ENCODE measurements at regions not wholly inside any gene's neighbourhood (a gene's known extent, or its start where the extent isn't known, plus 50 kb on each side); places are given as distances from the start of the nearest gene placed in this dataset.
"Not testable (repeated sequence)": the region's sequence is repeated elsewhere in the genome, so short reads cannot be mapped to it uniquely, and the experiment has no call there.

DNA sequence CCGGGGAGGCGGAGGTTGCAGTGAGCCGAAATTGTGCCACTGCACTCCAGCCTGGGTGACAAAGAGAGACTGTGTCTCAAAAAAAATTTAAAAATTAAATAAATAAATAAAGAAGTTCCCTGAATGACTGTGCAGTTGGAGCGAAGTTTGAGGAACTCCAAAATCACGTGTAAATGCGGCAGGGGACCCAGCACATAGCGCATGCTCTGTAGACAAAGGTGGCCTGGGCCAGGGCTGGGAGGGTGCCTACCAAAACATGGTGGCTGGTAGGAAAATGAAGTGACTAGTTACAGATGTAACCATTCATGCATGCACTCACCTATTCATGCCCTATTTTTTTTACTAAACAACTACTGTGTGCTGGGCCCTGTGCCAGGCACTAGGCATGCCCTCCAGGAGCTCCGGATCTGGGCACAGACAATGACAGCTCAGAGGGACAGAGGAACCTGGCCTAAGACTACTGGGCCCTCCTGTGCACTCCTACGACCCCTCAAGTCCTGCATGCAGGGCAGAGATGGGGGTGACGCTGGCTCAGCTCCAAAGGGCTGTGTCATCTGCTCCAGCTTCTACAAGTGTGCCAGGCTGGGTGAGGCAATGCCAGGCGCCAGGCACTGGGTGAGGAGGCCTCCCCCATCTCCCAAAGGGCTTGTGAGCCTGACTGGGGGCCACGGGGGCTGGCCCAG, 65.3 kb downstream of the RMI2 start:
- peak; percentile 28 for ATAC-seq
- Mint-ChIP-seq H3K27me3 (no peaks in the 10 kb centered on the region), H3K4me1 (peaks cover 10% of the 10 kb centered on the region), H3K4me3 (no peak overlapping the region), H3K27ac (no peak overlapping the region), H3K36me3 (ENCODE audit: low read depth) (no peaks in the 10 kb centered on the region)
- no peak for DNase-seq
- no peaks in the 10 kb centered on the region for H3K9me3 ChIP-seq (ENCODE audit: control insufficient read depth, low read length, poor library complexity, severe bottlenecking)

DNA sequence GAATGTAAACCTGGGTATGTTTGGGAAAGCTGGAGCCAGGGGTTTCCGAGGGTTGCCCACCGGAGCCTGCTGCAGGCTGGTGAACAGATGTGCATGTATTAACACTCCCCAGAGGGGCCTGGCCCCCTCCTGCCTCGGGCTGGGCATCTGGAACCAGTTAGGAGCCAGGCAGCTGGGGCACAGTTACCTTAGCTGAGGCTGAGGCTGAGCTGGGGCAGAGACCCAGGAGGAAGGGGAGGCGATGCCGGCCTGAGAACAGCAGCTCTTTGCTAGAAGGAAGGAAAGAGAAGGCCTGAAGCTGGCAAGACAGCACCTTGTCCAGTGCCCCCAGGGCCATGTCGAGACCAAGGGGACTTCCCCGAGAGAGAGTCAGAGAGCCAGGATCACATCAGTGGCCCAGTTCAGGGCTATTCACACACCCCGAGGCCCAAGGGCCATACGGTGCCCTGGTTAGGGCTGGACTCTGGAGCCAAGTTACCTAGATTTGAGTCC, 65.8 kb downstream of the RMI2 start:
- H3K27me3 Mint-ChIP-seq: no peaks in the 10 kb centered on the region
- DNase-seq (no peak), ATAC-seq (no peak)
- no peaks in the 10 kb centered on the region for H3K9me3 ChIP-seq (ENCODE audit: control insufficient read depth, low read length, poor library complexity, severe bottlenecking)
- H3K4me1 Mint-ChIP-seq: peaks cover 10% of the 10 kb centered on the region
- H3K36me3 Mint-ChIP-seq (ENCODE audit: low read depth): no peaks in the 10 kb centered on the region
- no peak overlapping the region for H3K4me3 Mint-ChIP-seq
- H3K27ac Mint-ChIP-seq: no peak overlapping the region

DNA sequence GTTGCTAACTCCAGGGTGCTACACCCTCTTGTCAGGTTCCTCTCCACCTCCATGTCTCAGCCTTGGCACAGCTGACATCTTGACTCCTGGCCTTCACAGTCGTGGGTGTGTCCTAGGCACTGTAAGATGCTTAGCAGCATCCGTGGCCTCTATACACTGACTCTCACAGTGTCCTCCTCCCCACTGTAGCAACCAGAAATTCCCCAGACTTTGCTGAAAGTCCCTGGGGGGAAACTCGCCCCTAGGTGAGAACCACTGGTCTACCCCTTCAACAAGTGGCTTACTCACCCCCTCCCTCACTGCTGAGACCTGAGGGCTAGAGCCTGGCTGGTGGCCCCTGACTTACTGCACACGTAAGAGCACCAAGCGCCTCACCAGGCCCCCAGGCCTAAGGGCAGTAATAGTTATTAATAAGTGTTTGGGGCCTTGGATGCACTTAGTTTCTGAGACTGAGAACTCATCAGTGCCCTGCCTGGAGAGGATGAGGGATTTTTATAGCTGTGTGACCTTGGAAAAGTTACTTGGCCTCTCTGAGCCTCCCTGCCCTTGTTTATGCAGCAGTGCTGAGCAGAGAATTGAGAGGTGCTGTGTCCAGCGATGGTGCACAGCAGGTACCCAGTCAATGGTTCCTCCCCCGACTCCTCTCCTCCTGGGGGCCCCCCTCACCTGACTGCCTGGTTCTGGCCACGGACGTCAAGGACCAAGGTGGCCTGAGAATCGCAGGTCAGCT, 67.1 kb downstream of the RMI2 start:
- peak overlapping the region; percentile 37 for H3K27ac Mint-ChIP-seq
- no peak overlapping the region for H3K4me3 Mint-ChIP-seq
- peaks cover 9% of the 10 kb centered on the region for H3K4me1 Mint-ChIP-seq
- H3K9me3 ChIP-seq (ENCODE audit: control insufficient read depth, low read length, poor library complexity, severe bottlenecking): no peaks in the 10 kb centered on the region
- H3K27me3 Mint-ChIP-seq: no peaks in the 10 kb centered on the region
- ATAC-seq (no peak), DNase-seq (no peak)
- H3K36me3 Mint-ChIP-seq (ENCODE audit: low read depth): no peaks in the 10 kb centered on the region

DNA sequence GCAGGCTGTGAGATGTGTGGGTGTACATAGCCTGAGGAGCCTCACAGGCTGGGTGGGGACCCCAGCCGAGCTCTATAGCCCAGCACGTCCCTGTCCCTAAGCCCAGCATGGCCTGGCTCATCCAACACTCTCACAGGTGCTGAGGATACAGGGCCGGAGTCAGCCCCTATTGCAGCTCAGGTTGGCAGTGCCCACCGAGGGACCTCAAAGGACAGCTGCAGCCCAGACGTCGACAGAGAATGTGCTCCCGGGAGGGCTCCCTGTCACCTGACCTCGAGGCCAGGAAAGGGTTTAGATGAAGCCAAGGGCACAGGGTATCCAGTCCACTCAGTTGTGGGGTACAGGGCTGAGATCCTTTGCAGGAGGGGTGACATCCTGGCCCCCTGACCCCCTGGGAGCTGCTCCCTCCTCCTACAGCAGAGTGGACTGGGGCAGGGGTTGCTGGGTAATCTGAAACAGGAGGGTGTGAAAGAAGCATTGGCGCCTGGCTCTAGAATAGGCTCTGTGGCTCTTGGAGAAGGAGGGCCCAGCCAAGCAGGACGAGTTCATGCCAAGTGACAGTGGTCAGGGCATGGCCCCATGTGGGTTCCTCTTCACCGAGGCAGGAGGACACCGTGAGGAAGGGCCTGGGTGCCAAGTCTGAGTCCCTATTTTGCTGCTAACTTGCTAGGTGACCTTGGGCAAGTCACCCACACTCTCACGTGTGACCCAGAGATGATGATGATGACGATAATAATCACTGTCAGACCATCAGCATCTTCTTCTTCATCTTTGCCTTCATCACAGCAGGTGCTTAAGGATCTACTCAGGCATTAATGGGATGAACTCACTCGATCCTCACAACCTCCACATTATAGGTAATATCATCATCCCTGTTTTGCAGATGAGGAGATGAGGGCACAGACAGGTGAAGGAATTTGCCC, 68.0 kb downstream of the RMI2 start:
- no peaks in the 10 kb centered on the region for H3K9me3 ChIP-seq (ENCODE audit: control insufficient read depth, low read length, poor library complexity, severe bottlenecking)
- H3K27ac Mint-ChIP-seq: no peak overlapping the region
- ATAC-seq (no peak), DNase-seq (no peak)
- H3K4me3 Mint-ChIP-seq: no peak overlapping the region
- peaks cover 6% of the 10 kb centered on the region for H3K4me1 Mint-ChIP-seq
- H3K27me3 Mint-ChIP-seq: no peaks in the 10 kb centered on the region
- H3K36me3 Mint-ChIP-seq (ENCODE audit: low read depth): no peaks in the 10 kb centered on the region

DNA sequence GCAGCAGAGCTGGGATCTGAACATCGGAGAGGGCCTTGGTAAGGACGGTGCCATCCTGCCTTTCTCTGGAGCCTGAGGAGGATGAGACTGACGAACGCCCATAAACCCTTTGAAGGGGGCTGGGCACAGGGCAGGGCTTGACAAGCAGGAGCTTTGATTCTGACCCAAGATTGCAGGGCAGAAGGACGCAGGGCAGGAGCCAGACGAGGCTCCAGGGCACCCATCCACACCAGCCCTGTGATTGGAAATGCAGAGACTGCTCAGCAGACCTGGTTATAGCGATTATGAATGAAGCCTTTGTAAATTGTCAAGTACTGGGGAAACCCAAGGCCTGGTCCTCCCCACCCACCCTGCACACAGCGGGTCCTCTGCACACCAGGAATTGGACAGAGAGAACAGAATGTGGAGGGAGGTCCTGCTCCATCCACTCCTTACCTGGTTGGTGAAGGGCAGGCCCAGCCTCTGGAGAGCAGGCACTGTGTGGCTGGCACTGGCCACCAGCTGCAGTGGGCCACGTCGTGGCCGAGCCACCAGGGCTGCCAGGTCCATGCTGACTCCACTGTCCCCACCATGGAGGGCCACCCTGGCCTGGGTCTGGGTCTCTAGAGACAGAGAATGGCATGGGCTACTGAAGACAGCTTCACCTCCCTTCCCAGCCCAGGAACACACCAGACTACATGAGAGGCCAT, 68.8 kb downstream of the RMI2 start:
- H3K36me3 Mint-ChIP-seq (ENCODE audit: low read depth): no peaks in the 10 kb centered on the region
- ATAC-seq (no peak), DNase-seq (no peak)
- no peaks in the 10 kb centered on the region for H3K27me3 Mint-ChIP-seq
- no peaks in the 10 kb centered on the region for H3K9me3 ChIP-seq (ENCODE audit: control insufficient read depth, low read length, poor library complexity, severe bottlenecking)
- H3K27ac Mint-ChIP-seq: no peak overlapping the region
- H3K4me3 Mint-ChIP-seq: no peak overlapping the region
- peaks cover 6% of the 10 kb centered on the region for H3K4me1 Mint-ChIP-seq

DNA sequence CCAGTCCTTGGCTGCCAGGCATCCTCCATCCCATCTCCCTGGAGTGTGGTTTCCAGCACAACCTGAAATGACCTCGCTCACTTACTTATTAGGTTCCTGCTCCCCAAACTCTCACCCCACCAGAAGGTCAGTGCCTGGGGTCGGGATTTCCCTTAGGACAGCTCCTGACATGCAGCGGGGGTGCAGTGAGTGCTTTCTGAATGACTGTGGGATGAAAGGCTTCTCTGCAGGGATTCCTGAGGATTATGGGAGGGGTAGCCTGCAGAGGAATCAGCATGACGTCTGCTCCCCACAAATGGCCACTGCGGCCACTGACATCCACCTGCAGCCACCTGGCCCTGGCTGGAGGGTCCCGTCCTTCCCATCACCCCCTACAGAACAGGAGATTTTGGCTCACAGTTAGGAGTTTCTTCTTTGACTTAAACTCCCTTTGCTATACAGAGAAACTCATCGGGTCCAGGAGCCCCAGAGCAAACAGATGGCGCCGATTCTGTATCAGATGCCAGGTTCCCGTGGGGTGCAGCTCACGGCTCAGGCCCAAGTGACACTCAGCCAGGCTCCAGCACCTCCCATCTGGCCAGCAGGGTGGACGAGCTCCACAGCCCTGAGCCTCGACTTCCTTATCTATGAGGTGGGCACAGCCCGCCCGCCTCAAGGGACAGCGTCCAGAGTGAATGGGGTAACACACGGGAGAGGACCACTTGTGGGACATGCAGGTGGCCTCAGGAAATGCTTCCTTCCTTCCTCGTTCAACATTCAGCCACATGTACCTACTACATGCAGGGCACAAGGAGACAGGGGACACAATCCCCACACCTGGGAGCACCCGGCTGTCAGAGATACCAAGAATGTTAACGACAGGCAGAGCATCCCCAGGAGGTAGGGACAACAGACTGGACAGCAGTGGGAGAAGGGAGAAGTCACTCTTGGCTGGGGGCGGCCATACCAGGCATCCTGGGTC, 69.8 kb downstream of the RMI2 start:
- no peak overlapping the region for H3K27ac Mint-ChIP-seq
- no peaks in the 10 kb centered on the region for H3K36me3 Mint-ChIP-seq (ENCODE audit: low read depth)
- peaks cover 6% of the 10 kb centered on the region for H3K4me1 Mint-ChIP-seq
- ATAC-seq (no peak), DNase-seq (no peak)
- no peak overlapping the region for H3K4me3 Mint-ChIP-seq
- H3K27me3 Mint-ChIP-seq: no peaks in the 10 kb centered on the region
- no peaks in the 10 kb centered on the region for H3K9me3 ChIP-seq (ENCODE audit: control insufficient read depth, low read length, poor library complexity, severe bottlenecking)

DNA sequence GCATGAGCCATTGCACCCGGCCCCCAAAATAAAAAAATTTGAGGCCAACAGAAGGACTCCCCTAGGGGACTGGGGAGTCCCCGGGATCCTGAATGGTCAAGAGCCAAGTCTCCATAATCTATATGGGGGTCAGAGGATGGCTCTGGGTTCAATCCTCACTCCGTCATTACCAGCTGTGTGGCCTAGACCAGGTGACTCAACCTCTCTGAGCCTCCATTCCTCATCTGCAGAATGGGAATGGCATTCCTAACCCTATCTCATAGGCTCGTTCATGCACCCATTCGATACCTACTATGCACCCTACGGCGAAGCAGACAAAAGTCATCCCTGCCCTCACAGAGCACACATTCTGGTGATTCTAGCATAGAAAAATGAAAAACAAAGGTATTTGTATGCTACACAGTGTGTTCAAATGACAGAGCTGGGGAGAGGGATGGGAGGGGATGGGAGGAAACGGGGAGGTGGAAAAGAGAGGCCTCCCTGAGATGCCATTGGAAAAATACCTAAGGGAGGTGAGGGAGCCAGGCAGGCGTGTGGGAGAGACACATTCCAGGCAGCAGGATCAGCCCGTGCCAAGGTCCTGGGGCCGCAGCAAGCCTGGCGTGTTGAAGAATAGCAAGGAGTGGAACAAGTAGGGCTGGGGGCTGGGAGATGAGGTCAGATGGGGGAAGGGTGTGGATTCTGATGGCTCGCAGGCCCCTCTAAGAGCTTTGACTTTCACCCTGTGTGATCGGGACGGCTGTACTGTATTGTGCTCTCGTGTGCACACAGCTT, 71.2 kb downstream of the RMI2 start:
- peaks cover 6% of the 10 kb centered on the region for H3K4me1 Mint-ChIP-seq
- no peaks in the 10 kb centered on the region for H3K27me3 Mint-ChIP-seq
- H3K36me3 Mint-ChIP-seq (ENCODE audit: low read depth): no peaks in the 10 kb centered on the region
- DNase-seq (no peak), ATAC-seq (no peak)
- H3K9me3 ChIP-seq (ENCODE audit: control insufficient read depth, low read length, poor library complexity, severe bottlenecking): no peaks in the 10 kb centered on the region
- no peak overlapping the region for H3K4me3 Mint-ChIP-seq
- H3K27ac Mint-ChIP-seq: no peak overlapping the region

DNA sequence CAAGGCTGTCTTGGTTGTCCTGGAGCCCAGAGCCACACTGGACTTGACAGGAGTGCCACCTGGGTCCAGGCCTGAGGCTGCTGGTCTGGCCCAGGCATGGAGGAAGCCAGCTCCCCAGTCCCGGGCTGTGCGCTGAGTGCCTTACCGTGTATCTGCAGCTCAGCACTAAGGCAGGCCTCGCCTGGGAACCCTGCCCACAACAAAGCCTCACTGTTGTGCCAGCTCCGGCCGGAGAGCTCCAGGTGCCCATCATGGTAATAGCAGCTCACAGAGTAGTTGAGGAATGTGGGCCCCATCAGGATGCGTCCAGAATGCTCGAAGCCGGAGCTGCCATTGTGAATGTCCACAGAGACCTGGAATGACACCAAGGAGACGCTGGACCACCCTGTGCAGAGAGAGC, 72.2 kb downstream of the RMI2 start:
- H3K9me3 ChIP-seq (ENCODE audit: control insufficient read depth, low read length, poor library complexity, severe bottlenecking): no peaks in the 10 kb centered on the region
- H3K27ac Mint-ChIP-seq: no peak overlapping the region
- ATAC-seq (no peak), DNase-seq (no peak)
- peaks cover 4% of the 10 kb centered on the region for H3K27me3 Mint-ChIP-seq
- H3K4me1 Mint-ChIP-seq: no peaks in the 10 kb centered on the region
- no peak overlapping the region for H3K4me3 Mint-ChIP-seq
- peaks cover 3% of the 10 kb centered on the region for H3K36me3 Mint-ChIP-seq (ENCODE audit: low read depth)

DNA sequence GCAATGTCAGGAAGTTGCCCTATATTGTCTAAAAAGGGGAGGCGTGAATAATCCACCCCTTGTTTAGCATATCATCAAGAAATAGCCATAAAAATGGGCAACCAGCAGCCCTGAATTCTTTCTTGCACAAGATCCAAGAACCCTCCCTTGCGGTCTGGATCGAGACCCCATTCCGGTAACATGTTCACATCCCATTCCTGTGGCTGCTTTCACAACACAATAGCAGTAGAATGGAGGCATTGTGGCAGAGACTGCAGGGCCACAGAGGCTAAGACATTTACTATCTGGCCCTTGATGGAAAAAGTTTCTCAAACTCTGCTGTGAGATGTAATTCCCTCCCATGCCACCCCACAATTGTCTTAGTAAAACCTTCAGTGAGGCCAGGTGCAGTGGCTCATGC, 73.2 kb downstream of the RMI2 start:
- H3K27me3 Mint-ChIP-seq: peaks cover 4% of the 10 kb centered on the region
- no peaks in the 10 kb centered on the region for H3K9me3 ChIP-seq (ENCODE audit: control insufficient read depth, low read length, poor library complexity, severe bottlenecking)
- H3K27ac Mint-ChIP-seq: no peak overlapping the region
- ATAC-seq (no peak), DNase-seq (no peak)
- H3K4me1 Mint-ChIP-seq: no peaks in the 10 kb centered on the region
- peaks cover 4% of the 10 kb centered on the region for H3K36me3 Mint-ChIP-seq (ENCODE audit: low read depth)
- H3K4me3 Mint-ChIP-seq: no peak overlapping the region

DNA sequence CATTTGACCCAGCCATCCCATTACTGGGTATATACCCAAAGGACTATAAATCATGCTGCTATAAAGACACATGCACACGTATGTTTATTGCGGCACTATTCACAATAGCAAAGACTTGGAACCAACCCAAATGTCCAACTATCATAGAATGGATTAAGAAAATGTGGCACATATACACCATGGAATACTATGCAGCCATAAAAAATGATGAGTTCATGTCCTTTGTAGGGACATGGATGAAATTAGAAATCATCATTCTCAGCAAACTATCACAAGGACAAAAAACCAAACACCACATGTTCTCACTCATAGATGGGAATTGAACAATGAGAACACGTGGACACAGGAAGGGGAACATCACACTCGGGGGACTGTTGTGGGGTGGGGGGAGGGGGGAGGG, 74.8 kb downstream of the RMI2 start:
- not testable (repeated sequence) for H3K4me3 Mint-ChIP-seq; H3K27ac Mint-ChIP-seq; H3K9me3 ChIP-seq (ENCODE audit: control insufficient read depth, low read length, poor library complexity, severe bottlenecking); H3K4me1 Mint-ChIP-seq; H3K27me3 Mint-ChIP-seq; H3K36me3 Mint-ChIP-seq (ENCODE audit: low read depth); ATAC-seq; DNase-seq

DNA sequence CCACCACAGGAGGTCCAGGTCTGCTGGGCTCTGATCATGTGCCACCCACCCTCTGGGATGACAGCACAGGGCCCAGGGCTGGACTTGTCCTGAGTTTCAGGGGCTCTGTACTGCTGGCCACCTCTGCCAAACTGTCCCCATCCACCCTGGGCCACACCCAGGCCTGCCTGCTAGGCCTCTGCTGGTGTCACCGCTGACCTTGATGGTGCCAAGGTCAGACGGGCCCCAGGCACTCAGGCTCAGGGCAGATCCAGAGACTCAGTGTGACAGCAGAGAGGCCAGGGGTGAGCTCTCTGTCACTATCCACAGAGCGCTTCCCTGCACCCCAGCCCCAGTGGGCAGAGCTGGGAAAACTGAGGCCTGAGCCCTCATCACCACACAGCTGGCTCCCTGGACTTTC, 75.6 kb downstream of the RMI2 start:
- H3K4me3 Mint-ChIP-seq: no peak overlapping the region
- H3K36me3 Mint-ChIP-seq (ENCODE audit: low read depth): peaks cover 4% of the 10 kb centered on the region
- H3K4me1 Mint-ChIP-seq: no peaks in the 10 kb centered on the region
- no peaks in the 10 kb centered on the region for H3K9me3 ChIP-seq (ENCODE audit: control insufficient read depth, low read length, poor library complexity, severe bottlenecking)
- DNase-seq: no peak
- peaks cover 4% of the 10 kb centered on the region for H3K27me3 Mint-ChIP-seq
- ATAC-seq: no peak
- H3K27ac Mint-ChIP-seq: no peak overlapping the region

Measured in T-helper 17 cell (primary cell).